ENCODE measurements at regions not wholly inside any gene's neighbourhood (a gene's known extent, or its start where the extent isn't known, plus 50 kb on each side); places are given as distances from the start of the nearest gene placed in this dataset.

GRCh38 chr6:54010340-54011276 lies 100.6 kb upstream of the MLIP start:
- H3K36me3 ChIP-seq (ENCODE audit: control insufficient read depth in 1 of 2, insufficient read depth in 2 of 2, low read length in 2 of 2), result no peaks in the 10 kb centered on the region
- H3K4me3 ChIP-seq (ENCODE audit: low read depth in 1 of 2, low read length in 2 of 2), result peak overlapping the region in 1 of 2 donors; percentile 26
- H3K4me1 ChIP-seq (ENCODE audit: control insufficient read depth in 1 of 2, insufficient read depth in 2 of 2, low read length in 2 of 2), result peaks cover 0 to 4% of the 10 kb centered on the region in 2 donors
- H3K27me3 ChIP-seq (ENCODE audit: low read depth, low read length), result no peaks in the 10 kb centered on the region
- H3K27ac ChIP-seq (ENCODE audit: low read length), result no peak overlapping the region
- no peaks in the 10 kb centered on the region for H3K9me3 ChIP-seq (ENCODE audit: control insufficient read depth in 1 of 2, low read length in 2 of 2)

DNA sequence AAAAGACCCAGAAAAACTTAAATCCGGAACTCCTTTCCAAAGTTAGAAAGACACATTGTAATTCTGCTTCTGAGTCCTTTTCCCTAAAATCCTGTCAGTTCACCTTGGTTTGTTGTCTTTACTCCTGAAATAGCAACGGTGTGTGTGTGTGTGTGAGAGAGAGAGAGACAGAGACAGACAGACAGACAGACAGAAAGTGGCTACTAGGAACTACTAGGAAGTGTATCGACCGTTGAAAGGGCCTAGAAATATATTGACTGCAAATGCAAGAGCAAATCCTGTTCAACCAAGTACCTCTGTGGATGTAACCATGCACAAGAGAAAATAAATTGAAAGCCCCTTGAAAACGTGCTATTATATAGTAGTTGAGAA lies 100.0 kb upstream of the MLIP start:
- Histone ChIP-seq H3K27me3 (ENCODE audit: low read depth, low read length) (no peaks in the 10 kb centered on the region), H3K36me3 (ENCODE audit: control insufficient read depth in 1 of 2, insufficient read depth in 2 of 2, low read length in 2 of 2) (no peaks in the 10 kb centered on the region), H3K4me1 (ENCODE audit: control insufficient read depth in 1 of 2, insufficient read depth in 2 of 2, low read length in 2 of 2) (peaks cover 0 to 4% of the 10 kb centered on the region in 2 donors), H3K4me3 (ENCODE audit: low read depth in 1 of 2, low read length in 2 of 2) (no peak overlapping the region), H3K27ac (ENCODE audit: low read length) (no peak overlapping the region), H3K9me3 (ENCODE audit: control insufficient read depth in 1 of 2, low read length in 2 of 2) (no peaks in the 10 kb centered on the region)

DNA sequence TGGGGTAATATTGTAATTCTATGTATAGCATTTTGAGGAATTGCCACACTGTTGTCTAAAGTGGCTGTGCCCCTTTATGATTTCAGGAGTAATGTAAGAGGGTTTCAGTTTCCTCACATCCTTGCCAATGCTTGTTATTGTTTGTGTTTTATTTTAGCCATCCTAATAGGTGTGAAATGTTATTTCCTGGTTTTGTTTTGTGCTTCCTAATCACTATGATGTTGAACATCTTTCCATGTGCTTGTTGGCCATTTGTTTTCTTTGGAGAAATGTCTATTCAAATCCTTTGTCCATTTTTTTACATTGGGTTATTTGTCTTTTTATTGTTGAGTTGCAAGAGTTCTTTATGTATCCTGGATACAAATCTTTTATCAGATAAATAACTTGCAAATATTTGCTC lies 97.3 kb upstream of the MLIP start:
- H3K4me1 ChIP-seq (ENCODE audit: control insufficient read depth in 1 of 2, insufficient read depth in 2 of 2, low read length in 2 of 2), result peaks cover 0 to 4% of the 10 kb centered on the region in 2 donors
- H3K27ac ChIP-seq (ENCODE audit: low read length), result no peak overlapping the region
- no peaks in the 10 kb centered on the region for H3K36me3 ChIP-seq (ENCODE audit: control insufficient read depth in 1 of 2, insufficient read depth in 2 of 2, low read length in 2 of 2)
- H3K4me3 ChIP-seq (ENCODE audit: low read depth in 1 of 2, low read length in 2 of 2), result no peak overlapping the region
- no peaks in the 10 kb centered on the region for H3K27me3 ChIP-seq (ENCODE audit: low read depth, low read length)
- no peaks in the 10 kb centered on the region for H3K9me3 ChIP-seq (ENCODE audit: control insufficient read depth in 1 of 2, low read length in 2 of 2)

- no peaks in the 10 kb centered on the region for H3K27me3 ChIP-seq (ENCODE audit: low read depth, low read length)
- H3K36me3 ChIP-seq (ENCODE audit: control insufficient read depth in 1 of 2, insufficient read depth in 2 of 2, low read length in 2 of 2), result no peaks in the 10 kb centered on the region
- H3K4me1 ChIP-seq (ENCODE audit: control insufficient read depth in 1 of 2, insufficient read depth in 2 of 2, low read length in 2 of 2), result peaks cover 0 to 4% of the 10 kb centered on the region in 2 donors
- H3K27ac ChIP-seq (ENCODE audit: low read length), result no peak overlapping the region
- no peaks in the 10 kb centered on the region for H3K9me3 ChIP-seq (ENCODE audit: control insufficient read depth in 1 of 2, low read length in 2 of 2)
- no peak overlapping the region for H3K4me3 ChIP-seq (ENCODE audit: low read depth in 1 of 2, low read length in 2 of 2)
Observed at GRCh38 chr6:54014440-54014839, 96.8 kb upstream of the MLIP start.

DNA sequence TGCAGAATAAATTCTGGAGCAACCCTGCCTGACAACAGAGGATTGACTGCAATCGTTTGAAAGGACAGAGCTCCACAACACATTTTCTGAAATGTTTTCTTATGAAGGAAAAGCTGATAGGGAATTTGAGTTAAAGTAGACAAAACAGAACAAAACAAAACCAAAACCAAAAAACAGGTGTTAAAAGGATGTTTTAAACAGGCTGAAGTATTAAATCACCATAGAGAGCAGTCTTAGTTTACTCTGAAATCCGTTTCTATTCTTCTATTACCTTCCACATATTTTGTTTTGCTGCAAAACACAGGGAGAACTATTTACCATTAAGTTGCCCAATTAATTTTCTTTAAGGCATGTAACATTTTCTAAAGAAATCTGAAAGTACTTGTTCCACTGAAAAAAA lies 93.4 kb upstream of the MLIP start:
- H3K4me1 ChIP-seq (ENCODE audit: control insufficient read depth in 1 of 2, insufficient read depth in 2 of 2, low read length in 2 of 2), result no peaks in the 10 kb centered on the region
- H3K4me3 ChIP-seq (ENCODE audit: low read depth in 1 of 2, low read length in 2 of 2), result no peak overlapping the region
- H3K9me3 ChIP-seq (ENCODE audit: control insufficient read depth in 1 of 2, low read length in 2 of 2), result no peaks in the 10 kb centered on the region
- no peaks in the 10 kb centered on the region for H3K36me3 ChIP-seq (ENCODE audit: control insufficient read depth in 1 of 2, insufficient read depth in 2 of 2, low read length in 2 of 2)
- no peak overlapping the region for H3K27ac ChIP-seq (ENCODE audit: low read length)
- no peaks in the 10 kb centered on the region for H3K27me3 ChIP-seq (ENCODE audit: low read depth, low read length)

- Histone ChIP-seq H3K27ac (ENCODE audit: low read length) (no peak overlapping the region), H3K4me1 (ENCODE audit: control insufficient read depth in 1 of 2, insufficient read depth in 2 of 2, low read length in 2 of 2) (no peaks in the 10 kb centered on the region), H3K4me3 (ENCODE audit: low read depth in 1 of 2, low read length in 2 of 2) (no peak overlapping the region), H3K27me3 (ENCODE audit: low read depth, low read length) (no peaks in the 10 kb centered on the region), H3K9me3 (ENCODE audit: control insufficient read depth in 1 of 2, low read length in 2 of 2) (no peaks in the 10 kb centered on the region), H3K36me3 (ENCODE audit: control insufficient read depth in 1 of 2, insufficient read depth in 2 of 2, low read length in 2 of 2) (no peaks in the 10 kb centered on the region)
Observed at GRCh38 chr6:54018722-54019121, 92.5 kb upstream of the MLIP start.

DNA sequence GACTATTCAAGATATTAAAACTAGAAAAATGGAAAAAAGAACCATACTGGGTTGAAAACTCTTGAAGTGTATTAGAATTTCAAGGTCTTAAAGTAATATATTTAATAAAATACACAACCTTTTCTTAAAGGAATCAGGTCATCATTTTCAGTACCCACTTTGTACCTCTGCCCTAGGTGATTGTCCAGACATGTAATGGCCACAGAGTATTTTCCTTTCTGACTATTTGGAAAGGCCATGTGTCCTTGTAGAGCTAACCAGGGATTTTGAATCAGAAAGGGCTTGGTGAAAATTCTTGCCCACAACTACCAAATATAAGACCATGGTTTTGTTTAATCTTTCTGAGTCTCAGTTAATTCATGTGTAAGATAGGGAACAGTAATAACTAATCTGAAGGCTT lies 91.4 kb upstream of the MLIP start:
- H3K9me3 ChIP-seq (ENCODE audit: control insufficient read depth in 1 of 2, low read length in 2 of 2), result no peaks in the 10 kb centered on the region
- no peaks in the 10 kb centered on the region for H3K27me3 ChIP-seq (ENCODE audit: low read depth, low read length)
- no peaks in the 10 kb centered on the region for H3K4me1 ChIP-seq (ENCODE audit: control insufficient read depth in 1 of 2, insufficient read depth in 2 of 2, low read length in 2 of 2)
- H3K4me3 ChIP-seq (ENCODE audit: low read depth in 1 of 2, low read length in 2 of 2), result no peak overlapping the region
- H3K27ac ChIP-seq (ENCODE audit: low read length), result peak overlapping the region; percentile 25
- no peaks in the 10 kb centered on the region for H3K36me3 ChIP-seq (ENCODE audit: control insufficient read depth in 1 of 2, insufficient read depth in 2 of 2, low read length in 2 of 2)

DNA sequence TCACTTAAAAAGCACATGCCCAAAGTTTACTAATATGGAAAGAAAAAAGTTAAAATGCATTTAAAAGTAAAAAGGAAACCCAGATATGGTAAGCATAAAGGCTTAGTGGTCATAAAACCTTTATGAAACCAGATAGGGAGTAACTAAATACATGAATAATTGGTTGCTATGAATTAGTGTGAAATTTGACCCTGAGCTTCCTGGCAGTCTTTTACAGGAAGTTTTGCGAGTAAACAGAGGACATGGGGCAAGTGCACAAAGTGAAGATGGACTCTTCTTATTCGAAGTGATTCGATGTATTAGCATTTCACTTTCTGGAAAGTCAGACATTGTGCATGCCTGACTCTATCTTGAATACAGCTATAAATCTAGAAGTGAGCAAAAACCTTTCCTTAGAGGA lies 90.9 kb upstream of the MLIP start:
- no peaks in the 10 kb centered on the region for H3K9me3 ChIP-seq (ENCODE audit: control insufficient read depth in 1 of 2, low read length in 2 of 2)
- peak overlapping the region; percentile 25 for H3K27ac ChIP-seq (ENCODE audit: low read length)
- no peaks in the 10 kb centered on the region for H3K27me3 ChIP-seq (ENCODE audit: low read depth, low read length)
- no peaks in the 10 kb centered on the region for H3K4me1 ChIP-seq (ENCODE audit: control insufficient read depth in 1 of 2, insufficient read depth in 2 of 2, low read length in 2 of 2)
- no peaks in the 10 kb centered on the region for H3K36me3 ChIP-seq (ENCODE audit: control insufficient read depth in 1 of 2, insufficient read depth in 2 of 2, low read length in 2 of 2)
- H3K4me3 ChIP-seq (ENCODE audit: low read depth in 1 of 2, low read length in 2 of 2), result no peak overlapping the region

- Histone ChIP-seq H3K27ac (ENCODE audit: low read length) (no peak overlapping the region), H3K4me1 (ENCODE audit: control insufficient read depth in 1 of 2, insufficient read depth in 2 of 2, low read length in 2 of 2) (no peaks in the 10 kb centered on the region), H3K4me3 (ENCODE audit: low read depth in 1 of 2, low read length in 2 of 2) (no peak overlapping the region), H3K36me3 (ENCODE audit: control insufficient read depth in 1 of 2, insufficient read depth in 2 of 2, low read length in 2 of 2) (no peaks in the 10 kb centered on the region), H3K9me3 (ENCODE audit: control insufficient read depth in 1 of 2, low read length in 2 of 2) (no peaks in the 10 kb centered on the region), H3K27me3 (ENCODE audit: low read depth, low read length) (no peaks in the 10 kb centered on the region)
Observed at GRCh38 chr6:54026652-54027400, 84.4 kb upstream of the MLIP start.

- Histone ChIP-seq H3K36me3 (ENCODE audit: control insufficient read depth in 1 of 2, insufficient read depth in 2 of 2, low read length in 2 of 2) (no peaks in the 10 kb centered on the region), H3K9me3 (ENCODE audit: control insufficient read depth in 1 of 2, low read length in 2 of 2) (no peaks in the 10 kb centered on the region), H3K4me3 (ENCODE audit: low read depth in 1 of 2, low read length in 2 of 2) (no peak overlapping the region), H3K27me3 (ENCODE audit: low read depth, low read length) (no peaks in the 10 kb centered on the region), H3K27ac (ENCODE audit: low read length) (no peak overlapping the region), H3K4me1 (ENCODE audit: control insufficient read depth in 1 of 2, insufficient read depth in 2 of 2, low read length in 2 of 2) (no peaks in the 10 kb centered on the region)
Observed at GRCh38 chr6:54028170-54028569, 83.1 kb upstream of the MLIP start.

DNA sequence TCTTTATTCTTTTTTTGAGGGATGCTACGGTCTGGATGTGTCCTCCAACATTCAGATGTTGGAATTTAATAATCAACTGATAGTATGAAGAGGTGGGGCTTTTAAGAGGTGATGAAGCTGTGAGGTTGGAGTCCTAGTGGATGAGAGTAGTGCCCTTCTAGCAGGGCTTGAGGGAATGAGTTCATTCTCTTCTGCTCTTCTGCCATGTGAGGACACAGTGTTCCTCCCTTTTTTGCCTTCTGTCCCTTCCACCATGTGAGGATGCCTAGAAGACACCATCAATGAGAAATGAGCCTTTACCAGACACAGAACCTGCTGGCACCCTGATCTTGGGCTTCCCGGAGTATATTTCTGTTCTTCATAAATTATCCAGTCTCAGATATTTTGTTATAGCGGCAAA lies 82.1 kb upstream of the MLIP start:
- H3K9me3 ChIP-seq (ENCODE audit: control insufficient read depth in 1 of 2, low read length in 2 of 2), result no peaks in the 10 kb centered on the region
- H3K4me1 ChIP-seq (ENCODE audit: control insufficient read depth in 1 of 2, insufficient read depth in 2 of 2, low read length in 2 of 2), result no peaks in the 10 kb centered on the region
- no peaks in the 10 kb centered on the region for H3K27me3 ChIP-seq (ENCODE audit: low read depth, low read length)
- H3K4me3 ChIP-seq (ENCODE audit: low read depth in 1 of 2, low read length in 2 of 2), result no peak overlapping the region
- no peaks in the 10 kb centered on the region for H3K36me3 ChIP-seq (ENCODE audit: control insufficient read depth in 1 of 2, insufficient read depth in 2 of 2, low read length in 2 of 2)
- H3K27ac ChIP-seq (ENCODE audit: low read length), result no peak overlapping the region

Measured in muscle layer of duodenum (tissue), 2 donors.